GM19023 (cell line): ENCODE measurements at regions not wholly inside any gene's neighbourhood (a gene's known extent, or its start where the extent isn't known, plus 50 kb on each side); places are given as distances from the start of the nearest gene placed in this dataset.
"Not testable (repeated sequence)": the region's sequence is repeated elsewhere in the genome, so short reads cannot be mapped to it uniquely, and the experiment has no call there.

Experiments
- ATAC-seq: cut with Tn5 transposase; IDR thresholded peaks from one replicate; pipeline ENCODE4 v1.9.1; 2021; ENCODE audit warnings: mild to moderate bottlenecking, moderate library complexity; ENCODE audit not compliant: unreplicated experiment

DNA sequence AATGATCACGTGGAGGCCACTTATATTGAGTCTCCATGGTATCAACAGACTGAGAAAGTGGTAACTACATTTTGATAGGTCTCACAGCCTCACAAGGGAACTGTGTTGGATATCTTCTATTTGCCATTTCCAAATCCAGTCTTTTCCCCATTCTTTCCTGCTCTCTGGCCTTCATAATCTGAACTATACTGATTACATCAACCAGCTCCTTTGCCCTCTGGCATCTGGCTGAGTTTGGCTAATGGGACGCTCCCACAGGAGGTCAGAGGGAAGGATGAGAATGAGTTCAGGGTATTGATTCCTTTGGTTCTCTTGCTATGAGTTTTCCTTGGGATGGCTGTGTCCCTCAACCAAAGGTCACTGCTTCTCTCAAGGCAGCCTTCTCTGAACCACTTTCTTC lies 152.6 kb downstream of the RTL9 start:
- no peak for ATAC-seq

DNA sequence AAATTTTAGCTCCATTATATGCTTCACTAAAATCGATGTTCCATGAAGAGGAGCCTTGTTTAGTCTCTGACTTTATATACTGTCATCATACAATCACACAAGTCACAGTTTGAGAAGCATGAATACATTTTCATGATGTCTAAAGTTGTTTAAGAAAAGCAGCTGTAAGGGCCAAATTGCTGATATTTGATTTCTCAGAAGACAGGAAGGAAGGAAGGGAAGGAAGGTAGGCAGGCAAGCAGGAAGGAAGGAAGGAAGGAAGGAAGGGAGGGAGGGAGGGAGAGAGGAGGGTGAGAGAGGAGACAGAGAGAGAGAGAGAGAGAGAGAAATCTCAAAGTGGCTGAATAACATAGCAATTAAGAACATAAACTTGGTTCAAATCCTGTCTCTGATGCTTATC lies 153.7 kb downstream of the RTL9 start:
- ATAC-seq: no peak

DNA sequence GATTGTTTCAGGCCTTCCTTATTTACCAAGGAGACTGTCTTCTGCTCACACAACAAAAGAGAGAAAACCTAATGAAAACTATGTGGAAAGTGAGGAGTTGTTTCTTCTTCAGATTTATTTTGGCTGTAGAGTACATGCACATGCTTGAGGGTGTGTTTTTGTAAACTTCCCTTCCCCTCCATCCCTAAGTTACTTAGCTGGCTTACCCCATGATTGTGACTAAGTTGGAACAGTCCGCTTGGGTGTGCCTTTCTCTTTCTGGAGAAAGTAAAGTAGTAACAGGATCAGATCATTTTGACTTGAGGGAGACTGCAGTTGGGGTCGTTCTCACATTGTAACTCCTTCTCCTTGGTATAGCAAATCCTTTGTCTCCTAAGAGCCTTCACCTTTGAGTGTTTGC lies 155.9 kb downstream of the RTL9 start:
- ATAC-seq: no peak

DNA sequence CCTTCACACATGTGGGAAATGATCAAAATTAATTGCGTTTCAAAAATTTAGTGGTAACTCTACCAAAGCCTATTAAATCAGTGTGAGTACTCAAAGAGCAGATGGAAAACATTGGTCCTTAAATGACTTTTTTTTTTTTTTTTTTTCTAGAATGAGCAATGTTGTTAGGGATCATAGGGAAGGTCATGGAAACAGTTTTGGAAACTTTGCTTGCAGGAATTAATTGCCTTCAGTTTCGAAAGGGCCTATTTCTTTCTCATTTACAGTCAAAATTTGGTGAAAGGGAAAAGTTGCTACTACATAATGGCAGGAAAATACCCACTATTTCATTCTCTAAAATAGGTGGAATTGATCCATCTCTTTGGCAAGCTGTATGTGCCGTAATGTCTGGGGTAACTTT lies 160.9 kb downstream of the RTL9 start:
- no peak for ATAC-seq

DNA sequence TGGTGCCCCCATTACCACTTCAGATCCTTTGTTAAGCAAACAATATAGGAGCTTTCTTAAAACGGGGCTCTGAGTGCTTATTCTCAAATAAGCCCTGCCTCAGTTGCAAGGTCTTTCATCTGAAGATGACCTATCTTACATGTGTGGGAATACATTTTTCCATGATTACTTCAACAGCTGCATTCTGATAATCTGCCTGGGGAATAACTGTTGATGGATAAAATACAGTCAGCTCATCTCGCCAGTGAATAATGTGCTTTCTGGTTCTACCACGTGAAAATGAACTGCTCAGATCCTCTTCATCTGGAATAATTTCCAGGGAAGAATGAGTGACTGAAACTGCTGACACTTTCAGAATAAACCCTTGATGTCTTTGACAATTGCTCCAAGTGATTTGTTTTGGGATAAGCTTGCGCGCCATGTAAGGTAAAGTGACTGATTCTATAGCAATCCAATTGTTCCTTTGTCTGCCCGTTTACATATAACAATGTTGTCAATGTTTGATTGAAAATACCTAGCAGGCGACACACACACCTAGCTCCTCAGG lies 161.3 kb downstream of the RTL9 start:
- no peak for ATAC-seq

DNA sequence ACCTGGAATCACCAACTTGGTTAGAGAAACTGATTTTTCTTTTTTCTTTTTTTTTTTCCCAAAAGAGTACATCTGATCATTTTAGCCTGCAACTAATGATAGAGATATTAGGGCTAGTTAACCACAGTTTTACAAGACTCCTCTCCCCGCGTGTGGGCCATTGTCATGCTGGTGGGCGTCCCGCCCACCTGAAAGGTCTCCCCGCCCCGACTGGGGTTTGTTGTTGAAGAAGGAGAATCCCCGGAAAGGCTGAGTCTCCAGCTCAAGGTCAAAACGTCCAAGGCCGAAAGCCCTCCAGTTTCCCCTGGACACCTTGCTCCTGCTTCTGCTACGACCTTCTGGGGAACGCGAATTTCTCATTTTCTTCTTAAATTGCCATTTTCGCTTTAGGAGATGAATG lies 162.0 kb downstream of the RTL9 start:
- ATAC-seq: not testable (repeated sequence)

DNA sequence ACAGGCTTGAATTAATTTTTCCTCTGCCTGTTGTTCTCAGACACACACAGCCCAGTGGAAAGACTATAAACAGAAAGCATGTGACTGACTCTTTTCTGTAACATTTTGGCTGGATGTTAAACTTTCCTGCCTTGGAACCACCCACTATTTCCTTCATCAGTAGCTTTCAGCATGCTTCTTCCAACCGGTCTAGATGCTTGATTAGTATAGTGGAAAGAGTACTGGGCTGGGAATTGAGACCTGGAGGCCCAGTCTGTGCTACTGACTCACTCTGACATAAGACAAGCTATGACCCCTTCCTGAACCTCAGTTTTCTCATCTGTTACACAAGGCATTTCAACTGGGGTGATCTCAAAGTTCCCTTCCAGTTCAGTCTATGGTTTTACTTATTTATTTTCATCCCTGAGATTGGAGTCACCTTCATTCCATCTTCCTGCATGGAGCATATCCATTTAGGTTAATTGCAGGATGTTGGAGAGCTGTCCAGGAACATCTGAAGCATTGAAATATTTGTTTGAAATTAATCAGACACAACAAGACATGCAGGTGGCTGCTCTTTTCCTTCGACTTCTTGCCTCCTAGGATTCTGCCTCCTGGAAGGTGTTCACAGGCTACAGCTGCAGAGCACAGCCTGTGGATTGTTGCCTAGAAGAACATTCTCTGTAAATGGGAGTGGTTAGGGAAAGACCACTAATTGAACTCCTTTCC lies 173.4 kb downstream of the RTL9 start:
- ATAC-seq: no peak

DNA sequence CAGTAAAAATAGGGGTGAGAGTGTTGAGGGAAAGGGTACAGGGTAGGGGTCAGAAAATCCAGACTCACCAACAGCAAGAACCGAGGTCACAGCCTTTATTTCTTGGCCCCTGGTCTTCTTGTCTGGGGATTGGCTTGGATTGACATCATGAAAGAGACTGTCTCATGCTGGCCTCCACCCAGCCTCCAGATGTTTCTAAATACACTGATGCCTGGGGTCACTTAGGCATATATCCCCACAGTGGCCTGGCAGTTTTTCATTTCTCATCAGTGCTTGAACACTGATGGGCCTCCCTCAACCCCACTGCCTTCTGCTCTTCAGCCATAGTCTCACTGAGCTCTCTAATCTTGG lies 173.9 kb downstream of the RTL9 start:
- ATAC-seq: no peak

DNA sequence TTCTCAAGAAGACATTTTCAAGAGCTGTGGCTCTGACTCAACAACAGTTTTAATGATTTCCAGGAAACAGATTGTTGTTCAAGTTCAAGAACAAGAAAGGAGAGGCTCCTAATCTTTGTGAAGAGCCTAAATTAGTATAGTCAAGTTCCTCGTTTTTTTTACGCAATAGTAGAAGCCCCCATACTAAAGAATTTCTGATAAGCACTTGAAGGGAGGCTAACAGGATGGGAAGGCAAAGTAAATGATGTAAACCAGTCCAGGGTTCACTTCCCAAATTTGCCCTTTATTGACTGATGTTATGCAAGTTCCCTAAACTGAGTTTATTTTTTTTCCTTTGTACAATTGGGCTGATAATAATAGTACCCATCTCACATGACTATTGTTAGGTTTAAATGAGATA lies 178.2 kb downstream of the RTL9 start:
- ATAC-seq: no peak

DNA sequence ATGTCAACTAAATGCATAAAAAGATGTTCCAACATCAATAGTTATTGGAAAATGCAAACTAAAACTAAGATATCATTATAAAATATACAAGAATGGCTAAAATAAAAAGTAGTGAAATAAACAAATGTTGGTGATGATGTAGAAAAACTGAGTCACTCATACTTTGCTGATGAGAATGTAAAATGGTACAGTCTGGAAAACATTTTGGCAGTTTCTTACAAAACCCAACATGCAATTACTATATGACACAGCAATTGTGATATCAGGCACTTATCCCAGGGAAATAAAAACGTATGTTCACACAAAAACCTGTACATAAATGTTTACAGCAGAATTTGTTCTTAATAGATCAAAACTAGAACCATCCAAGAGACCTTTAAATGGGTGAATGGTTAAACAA lies 182.6 kb downstream of the RTL9 start:
- no peak for ATAC-seq

DNA sequence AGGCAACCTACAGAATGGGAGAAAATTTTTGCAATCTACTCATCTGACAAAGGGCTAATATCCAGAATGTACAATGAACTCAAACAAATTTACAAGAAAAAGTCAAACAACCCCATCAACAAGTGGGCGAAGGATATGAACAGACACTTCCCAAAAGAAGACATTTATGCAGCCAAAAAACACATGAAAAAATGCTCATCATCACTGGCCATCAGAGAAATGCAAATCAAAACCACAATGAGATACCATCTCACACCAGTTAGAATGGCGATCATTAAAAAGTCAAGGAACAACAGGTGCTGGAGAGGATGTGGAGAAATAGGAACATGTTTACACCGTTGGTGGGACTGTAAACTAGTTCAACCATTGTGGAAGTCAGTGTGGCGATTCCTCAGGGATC lies 192.2 kb downstream of the RTL9 start:
- ATAC-seq: not testable (repeated sequence)

DNA sequence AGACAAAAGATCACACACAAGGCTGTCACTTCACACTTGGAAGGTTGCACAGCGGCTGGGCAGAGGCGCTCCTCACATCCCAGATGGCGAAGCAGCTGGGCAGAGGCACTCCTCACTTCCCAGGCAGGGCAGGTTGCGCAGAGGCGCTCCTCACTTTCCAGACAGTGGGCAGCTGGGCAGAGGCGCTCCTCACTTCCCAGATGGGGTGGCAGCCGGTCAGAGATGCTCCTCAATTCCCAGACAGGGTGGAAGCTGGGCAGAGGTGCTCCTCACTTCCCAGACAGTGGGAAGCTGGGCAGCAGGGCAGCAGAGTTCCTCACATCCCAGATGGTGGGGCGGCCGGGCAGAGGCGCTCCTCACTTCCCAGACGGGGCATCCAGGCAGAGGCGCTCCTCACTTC lies 199.2 kb downstream of the RTL9 start:
- no peak for ATAC-seq

DNA sequence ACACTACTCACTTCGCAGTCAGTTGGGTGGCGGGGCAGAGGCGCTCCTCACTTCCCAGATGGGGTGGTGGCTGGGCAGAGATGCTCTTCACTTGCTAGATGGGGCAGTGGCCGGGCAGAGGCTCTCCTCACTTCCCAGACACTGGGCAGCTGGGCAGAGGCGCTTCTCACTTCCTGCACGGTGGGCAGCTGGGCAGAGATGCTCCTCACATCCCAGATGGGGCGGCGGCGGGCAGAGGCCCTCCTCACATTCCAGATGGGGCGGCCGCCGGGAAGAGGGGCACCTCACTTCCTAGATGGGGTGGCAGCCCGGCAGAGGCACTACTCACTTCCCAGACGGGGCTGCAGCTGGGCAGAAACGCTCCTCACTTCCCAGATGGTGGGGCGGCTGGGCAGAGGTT lies 199.8 kb downstream of the RTL9 start:
- no peak for ATAC-seq

DNA sequence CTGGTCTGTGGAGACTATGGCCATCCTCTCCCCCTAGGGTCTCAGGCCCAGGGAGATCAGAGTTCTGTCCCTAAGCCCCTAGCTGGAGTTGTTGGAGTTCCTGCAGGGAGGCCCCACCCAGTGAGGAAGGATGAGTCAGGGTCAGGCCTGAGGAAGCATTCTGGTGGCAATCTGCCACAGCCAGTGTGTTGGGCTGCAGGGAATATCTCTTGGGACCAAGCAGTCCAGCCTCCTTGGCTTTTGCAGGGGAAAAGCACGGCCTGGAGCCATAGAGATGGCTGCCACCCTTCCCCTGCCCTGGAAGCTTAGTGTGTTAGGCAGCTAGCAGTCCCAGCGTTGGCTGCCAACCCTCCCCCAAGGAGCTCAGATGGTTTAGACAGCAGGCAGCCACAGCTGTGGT lies 202.4 kb downstream of the RTL9 start:
- no peak for ATAC-seq

DNA sequence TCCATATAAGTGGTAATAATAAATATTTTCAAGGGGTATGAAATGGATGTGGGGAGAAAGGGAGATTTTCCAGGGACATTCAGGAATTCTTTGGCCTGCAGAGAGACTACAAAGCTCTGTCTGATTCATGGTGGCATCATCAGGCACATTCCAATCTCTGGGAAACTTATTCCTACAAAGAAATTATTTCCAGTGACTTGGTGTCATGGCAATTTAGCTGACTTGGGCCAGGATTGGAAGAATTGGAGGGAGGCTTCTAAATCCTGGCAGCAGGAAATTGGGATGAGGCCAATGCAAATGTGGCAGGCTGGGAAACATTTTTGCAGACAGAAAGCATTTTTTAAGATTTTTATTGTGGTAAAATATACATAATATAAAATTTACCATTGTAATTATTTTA lies 204.6 kb downstream of the RTL9 start:
- no peak for ATAC-seq

DNA sequence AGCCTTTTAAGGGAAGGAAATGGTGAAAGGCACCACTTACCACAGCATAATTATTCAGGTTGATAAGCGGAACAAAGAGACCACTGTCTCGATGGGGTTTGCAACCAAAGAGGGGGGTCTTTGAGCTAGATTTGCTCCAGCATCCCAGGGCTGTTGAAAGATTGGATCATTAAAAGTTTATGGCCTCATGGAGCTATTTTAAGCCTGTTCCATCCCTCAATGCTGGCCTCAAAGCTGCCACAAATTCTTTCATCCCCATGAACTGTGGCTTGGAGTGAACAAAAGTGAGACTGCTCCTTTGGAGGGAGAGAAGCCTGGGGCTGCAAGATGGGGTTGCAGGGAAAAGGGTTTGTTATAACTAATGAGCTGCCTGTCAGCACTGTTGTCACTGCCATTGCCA lies 209.8 kb downstream of the RTL9 start:
- ATAC-seq: no peak

DNA sequence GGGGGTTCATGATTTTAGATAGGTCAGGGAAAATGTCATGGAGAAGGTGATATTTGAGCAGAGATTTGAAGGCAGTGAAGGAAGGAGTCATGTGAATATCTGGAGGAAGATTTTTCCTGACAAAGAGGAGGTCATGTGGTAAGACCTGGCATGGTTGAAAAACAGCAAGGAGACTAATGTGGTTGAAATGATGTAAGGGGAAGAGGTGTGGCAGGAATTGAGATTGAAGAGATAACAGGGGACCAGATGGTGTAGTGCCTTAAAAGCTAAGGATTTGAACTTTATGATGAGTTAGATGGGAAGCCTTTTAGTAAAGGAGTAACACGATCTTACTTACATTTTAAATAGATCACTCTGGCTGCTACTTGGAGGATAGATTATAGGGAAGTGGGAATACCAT lies 210.9 kb downstream of the RTL9 start:
- no peak for ATAC-seq

DNA sequence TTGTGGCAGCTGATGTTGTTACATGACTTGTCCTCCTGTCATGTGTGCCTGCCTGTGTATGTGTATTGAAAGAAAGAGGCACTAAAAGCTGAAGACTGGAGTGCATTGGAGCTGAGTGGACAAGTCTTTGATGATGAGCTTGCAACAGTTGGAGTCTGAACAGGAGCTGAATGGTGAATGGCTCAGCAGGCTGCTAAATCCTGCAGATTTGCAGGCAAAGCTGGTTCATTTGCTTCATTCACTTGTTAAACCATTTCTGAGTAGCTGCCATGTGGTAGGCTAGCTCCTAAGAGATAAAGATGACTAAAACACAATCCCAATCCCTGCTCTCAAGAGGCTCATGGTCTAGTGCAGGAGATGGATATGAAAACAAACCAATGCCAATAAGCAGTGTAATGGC lies 217.3 kb downstream of the CHRDL1 start:
- ATAC-seq: no peak

DNA sequence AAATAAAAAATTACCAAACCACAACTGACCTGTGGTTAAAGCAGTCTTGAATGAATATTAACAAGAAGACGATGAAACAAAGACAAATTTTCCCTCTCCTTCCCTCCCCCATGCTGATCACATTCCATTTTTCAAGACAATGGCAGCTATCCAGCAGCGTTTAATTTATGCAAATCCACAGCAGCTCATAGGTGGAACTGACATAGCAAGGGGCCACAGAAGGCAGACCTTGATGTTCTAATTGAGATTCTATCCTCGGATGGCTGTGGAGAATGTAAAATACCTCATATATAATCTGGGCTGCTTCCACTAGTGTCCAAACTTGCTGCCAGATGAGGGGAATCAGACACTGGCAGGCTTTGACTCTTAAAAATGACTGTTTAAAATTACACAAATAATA lies 211.5 kb downstream of the CHRDL1 start:
- ATAC-seq: no peak

DNA sequence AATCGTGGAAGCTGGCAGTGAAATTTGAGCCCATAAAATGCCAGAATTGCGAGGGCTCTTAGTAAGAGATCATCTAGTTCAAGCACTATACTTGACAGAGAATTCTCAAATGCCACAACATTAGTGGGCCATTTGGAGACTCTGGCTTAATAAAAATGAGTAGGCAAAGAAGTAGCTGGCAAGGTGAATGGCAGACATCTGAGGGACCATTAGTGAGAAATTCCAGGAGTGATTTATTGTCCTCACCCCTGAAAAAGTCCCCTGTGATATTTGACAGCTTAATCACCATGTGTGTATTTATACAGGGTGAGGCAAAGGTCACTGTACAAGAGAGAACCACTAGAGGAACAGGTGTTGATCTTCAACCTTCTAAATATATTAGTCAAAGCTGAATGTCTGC lies 207.5 kb downstream of the CHRDL1 start:
- no peak for ATAC-seq

DNA sequence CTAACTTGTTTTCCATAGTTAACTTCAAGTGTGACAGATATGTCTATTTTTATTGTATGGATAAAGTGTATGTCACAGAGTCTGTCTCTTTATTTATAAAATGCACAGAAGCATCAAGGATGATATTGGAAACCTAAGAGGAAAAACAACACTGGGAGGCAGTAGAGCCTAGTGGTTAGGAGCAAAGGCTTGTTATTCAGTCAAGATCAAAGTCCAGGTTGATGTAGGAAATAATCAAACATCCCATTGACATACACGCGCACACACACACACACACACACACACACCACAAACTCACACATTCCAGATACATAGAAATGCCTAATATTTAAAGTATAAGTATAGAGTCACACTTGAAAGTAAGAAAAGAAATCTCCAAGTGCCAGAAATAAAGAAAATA lies 206.8 kb downstream of the CHRDL1 start:
- ATAC-seq: no peak

DNA sequence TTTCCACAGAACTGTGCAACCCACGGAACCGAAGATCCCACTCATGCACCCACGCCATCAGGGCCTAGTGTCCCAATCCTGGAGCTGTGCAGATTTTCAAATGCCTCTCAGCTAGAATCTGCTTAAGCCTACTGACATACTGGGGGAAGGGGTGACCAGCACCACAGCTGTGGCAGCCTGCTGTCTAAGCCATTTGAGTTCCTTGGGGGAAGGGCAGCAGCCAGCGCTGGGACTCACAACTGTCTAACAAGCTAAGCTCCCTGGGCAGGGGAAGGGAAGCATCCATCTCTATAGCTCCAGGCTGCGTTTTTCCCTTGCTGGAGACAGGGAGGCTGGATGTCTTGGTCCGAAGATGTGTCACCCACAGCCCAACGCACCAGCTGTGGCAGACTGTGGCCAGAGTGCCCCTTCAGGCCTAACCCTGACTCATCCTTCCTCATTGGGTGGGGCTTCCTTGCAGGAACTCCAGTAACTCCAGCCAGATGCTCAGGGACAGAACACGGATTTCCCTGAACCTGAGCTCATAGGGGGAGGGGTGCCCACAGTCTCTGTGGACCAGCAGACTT lies 194.8 kb downstream of the CHRDL1 start:
- ATAC-seq: no peak

DNA sequence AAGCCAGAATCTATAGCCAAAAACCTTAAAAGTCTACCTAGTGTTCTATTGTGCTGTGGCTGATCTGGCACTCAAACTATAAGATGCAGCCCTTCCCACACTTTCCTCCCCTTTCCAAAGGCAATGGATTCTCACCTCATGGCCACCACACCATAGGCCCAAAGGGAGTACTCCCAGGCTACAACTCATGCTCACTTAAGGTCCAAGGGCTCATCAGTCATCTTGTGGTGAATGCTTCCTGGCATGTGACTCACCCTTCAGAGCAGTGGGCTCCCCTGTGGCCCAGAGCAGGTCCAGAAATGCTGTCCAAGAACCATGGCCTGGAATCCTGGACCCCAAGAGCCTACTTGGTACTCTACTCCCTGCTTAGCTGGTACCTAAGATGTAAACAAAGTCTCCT lies 181.0 kb downstream of the CHRDL1 start:
- ATAC-seq: no peak
